GM21737 (cell line): ENCODE measurements at regions not wholly inside any gene's neighbourhood (a gene's known extent, or its start where the extent isn't known, plus 50 kb on each side); places are given as distances from the start of the nearest gene placed in this dataset.
"Not testable (repeated sequence)": the region's sequence is repeated elsewhere in the genome, so short reads cannot be mapped to it uniquely, and the experiment has no call there.

Source experiments
- ATAC-seq: cut with Tn5 transposase; IDR thresholded peaks from one replicate; pipeline ENCODE4 v1.9.1; 2021; ENCODE audit warnings: mild to moderate bottlenecking, moderate library complexity; ENCODE audit not compliant: unreplicated experiment

- no peak for ATAC-seq
Measured at GRCh38 chr18:40120796-40121391, 1834.1 kb upstream of the PIK3C3 start.

- ATAC-seq, result no peak
Measured at GRCh38 chr18:40120356-40120755, 1834.7 kb upstream of the PIK3C3 start.

GRCh38 chr18:40119581-40119980, 1835.5 kb upstream of the PIK3C3 start:
- not testable (repeated sequence) for ATAC-seq

DNA sequence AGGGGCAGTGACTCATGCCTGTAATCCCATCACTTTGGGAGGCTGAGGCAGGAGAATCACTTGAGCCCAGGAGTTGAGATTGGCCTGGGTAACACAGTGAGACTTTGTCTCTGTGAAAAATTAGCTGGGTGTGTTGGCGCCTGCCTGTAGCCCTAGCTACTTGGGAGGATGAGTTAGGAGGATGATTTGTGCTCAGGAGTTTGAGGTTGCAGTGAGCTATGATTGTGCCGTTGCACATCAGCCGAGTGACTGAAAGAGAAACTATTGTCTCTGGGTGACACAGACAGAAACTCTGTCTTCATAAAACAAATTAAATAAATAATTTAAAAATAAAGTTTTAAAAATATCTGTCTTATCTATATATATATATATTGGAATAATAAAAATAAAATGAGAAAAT, 1844.6 kb upstream of the PIK3C3 start:
- no peak for ATAC-seq

DNA sequence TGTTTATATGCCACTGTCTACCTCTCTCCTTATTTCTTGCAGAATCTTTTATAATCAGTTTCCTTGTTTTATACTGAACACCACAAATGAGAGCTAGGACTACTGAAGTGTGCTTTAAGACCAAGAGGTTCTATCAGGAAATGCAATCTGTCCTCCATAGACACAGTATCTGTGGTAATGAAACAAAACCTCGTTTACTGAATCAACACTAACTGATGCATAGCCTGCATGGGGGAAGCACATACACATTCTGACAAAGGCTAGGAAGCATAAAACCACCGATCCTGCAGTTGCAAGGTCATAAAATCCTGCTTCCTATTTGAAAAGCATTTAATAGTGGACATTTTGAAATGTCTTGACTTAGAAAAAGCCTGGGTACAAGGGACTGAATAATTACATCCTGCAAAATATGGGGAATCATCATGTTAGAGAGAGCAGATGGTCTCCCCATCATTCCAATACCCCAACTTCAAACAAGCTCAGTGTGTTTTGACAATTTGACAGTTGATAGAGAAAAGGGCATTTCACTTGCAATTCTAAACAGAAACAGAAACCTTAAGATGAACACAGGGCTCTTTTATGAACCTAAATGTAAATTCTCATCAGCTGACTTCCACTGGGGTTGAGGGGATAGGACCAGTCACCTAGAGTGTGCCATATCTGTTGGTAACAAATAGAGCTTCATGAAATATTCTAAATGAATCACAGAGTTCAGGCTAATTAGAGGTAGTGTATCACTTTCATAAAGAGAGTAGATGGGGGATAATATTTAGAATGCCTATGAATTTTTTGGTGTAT, 1845.6 kb upstream of the PIK3C3 start:
- no peak for ATAC-seq

- ATAC-seq, result no peak
Measured at GRCh38 chr18:40108596-40108995, 1846.4 kb upstream of the PIK3C3 start.

DNA sequence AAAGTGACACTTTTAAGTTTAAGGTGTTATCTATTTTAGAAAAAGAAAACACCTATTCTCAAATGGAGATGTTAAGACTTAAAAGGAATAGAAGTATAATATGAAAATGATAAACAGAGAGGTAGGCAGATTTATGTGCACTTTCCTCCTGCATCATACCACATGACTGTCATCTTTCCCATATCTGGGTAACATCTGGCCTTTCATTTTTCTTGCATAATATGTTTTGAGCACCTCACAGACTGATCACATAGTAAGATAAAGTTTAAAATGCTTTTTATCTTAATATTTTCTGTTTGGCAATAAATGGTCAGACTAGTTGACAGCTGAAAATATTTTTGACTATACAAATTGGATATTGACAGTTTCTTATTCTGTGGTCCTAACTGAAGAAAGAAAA, 1852.1 kb upstream of the PIK3C3 start:
- no peak for ATAC-seq

DNA sequence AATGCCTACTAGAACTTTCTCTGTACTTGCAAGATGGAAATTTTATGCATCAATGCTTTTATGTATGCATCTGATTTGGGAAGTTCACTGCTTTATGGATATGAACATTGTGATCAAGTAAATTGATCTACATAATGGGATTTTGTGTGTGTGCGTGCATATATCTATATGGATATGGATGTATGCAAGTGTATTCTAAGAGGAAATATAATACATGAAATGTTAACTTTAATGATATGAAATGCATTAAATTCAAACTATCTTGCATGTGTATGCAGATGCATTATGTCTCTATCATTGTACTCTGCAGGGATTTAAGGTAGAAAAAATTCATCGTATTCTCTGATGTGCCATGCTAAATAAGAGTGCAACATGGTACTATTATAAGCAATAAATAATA, 1855.4 kb upstream of the PIK3C3 start:
- ATAC-seq, result no peak

DNA sequence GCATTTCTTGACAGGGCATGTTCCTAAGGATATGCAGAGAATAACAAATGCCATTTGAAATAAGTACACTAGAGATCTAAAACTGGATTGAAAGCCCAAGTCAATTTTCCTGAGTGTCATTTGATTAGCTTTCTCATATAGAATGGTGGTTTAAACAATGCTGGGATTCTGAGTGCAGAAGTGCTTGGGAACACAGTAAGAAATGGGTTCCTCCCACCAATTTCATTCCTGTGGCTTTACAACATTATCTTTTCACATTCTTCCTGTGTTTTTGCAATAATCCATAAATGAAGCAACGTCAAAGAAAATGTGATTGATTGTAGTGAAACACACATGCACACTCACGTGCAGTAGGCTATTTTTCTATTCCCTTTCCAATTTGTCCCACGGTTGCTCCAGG, 1858.4 kb upstream of the PIK3C3 start:
- no peak for ATAC-seq

DNA sequence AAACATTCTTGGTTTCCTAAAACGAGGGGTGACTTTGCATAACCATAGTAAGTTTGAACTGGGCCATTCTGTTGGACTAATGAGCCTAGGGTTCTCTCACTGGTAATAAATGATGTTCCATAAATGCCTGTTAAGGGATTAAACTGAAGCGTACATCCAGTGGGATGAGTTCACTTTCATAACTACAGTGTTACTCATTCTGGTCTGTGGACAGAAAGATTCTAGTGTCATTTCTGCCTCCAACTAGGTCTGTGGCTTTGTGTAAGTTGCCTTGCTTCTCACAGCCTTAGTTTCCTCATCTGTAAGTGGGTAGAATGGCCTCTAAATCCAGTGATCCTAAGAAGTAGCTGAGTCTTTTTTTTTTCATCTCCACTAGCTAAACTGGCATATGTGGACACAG, 1860.6 kb upstream of the PIK3C3 start:
- ATAC-seq, result no peak

GRCh38 chr18:40088130-40088529, 1866.9 kb upstream of the PIK3C3 start:
- no peak for ATAC-seq

DNA sequence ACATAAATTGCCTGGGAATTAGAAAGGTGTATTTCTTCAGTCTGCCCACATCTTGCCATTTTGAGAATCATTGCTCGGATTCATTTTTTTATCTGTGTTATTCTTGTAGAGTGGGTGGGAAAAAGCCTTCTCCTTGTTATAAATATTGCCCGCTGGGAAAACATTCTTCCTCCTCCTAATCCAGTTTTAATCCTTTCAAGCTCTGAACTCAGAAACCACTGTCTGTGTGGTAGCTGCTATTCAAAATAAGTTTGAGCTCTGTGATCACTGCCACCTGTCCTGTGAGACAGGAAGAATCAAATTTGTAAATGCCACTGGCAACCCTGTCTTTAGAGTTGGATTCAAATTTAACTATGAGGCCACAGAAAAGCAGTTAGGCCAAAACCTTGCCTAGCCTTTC, 1875.2 kb upstream of the PIK3C3 start:
- ATAC-seq, result no peak

GRCh38 chr18:40075616-40076015, 1879.4 kb upstream of the PIK3C3 start:
- no peak for ATAC-seq

- no peak for ATAC-seq
Measured at GRCh38 chr18:40072761-40073160, 1882.3 kb upstream of the PIK3C3 start.

DNA sequence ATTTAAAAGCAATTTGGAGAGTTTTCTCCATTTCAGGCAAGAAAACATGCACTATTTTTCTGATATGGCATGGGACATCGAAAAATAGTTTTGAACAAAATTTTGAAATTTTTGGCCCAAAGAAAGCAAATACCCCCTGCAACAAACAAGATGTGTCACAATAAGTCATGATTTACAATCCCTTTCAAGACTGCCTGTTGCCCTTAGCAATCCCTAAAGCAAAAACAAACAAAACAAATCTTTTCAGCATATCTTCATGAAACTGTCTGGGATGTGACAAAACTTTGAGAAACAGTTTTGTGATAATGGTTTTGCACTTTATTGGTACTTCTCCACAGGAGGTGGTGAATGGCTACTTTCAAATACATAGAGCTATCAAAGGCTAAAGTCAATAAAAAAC, 1888.7 kb upstream of the PIK3C3 start:
- no peak for ATAC-seq

GRCh38 chr18:40063488-40063887, 1891.5 kb upstream of the PIK3C3 start:
- ATAC-seq, result no peak

GRCh38 chr18:40061086-40061485, 1893.9 kb upstream of the PIK3C3 start:
- no peak for ATAC-seq

- ATAC-seq, result no peak
Measured at GRCh38 chr18:40060562-40060961, 1894.5 kb upstream of the PIK3C3 start.

DNA sequence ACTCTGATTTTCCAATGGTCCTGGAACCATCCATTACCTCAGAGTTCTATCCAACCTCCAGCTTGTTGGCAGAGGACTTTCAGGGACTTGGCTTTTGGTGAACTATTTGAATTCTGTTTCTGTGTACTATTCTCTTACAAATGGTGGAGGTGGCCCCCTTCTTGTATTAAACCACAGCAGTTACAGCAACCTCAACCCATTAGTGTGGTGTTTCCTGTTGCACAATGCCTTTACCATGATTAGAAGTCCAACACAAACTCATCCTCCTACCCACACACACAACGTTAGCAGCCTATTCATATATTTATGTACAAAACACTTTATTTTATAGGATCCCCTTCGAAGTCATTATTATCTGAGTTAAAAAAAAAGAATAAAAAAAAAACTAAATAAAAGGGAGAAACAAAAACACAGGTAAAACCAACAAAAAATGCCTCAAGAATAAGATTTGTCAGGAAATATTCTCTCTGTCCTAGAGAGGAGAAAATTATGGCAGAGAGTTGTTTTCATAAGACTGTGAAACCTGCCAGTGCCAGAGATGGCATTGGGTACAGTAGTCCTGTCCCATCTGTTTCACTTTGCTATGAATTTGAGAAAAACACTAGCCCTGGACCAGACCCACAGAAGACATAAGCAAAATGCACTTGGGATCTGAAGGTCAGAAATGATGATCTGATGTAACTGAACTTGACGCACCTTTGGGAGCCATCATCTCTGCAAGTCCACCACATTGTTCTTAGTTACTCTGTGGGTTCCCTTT, 1896.0 kb upstream of the PIK3C3 start:
- ATAC-seq, result no peak

DNA sequence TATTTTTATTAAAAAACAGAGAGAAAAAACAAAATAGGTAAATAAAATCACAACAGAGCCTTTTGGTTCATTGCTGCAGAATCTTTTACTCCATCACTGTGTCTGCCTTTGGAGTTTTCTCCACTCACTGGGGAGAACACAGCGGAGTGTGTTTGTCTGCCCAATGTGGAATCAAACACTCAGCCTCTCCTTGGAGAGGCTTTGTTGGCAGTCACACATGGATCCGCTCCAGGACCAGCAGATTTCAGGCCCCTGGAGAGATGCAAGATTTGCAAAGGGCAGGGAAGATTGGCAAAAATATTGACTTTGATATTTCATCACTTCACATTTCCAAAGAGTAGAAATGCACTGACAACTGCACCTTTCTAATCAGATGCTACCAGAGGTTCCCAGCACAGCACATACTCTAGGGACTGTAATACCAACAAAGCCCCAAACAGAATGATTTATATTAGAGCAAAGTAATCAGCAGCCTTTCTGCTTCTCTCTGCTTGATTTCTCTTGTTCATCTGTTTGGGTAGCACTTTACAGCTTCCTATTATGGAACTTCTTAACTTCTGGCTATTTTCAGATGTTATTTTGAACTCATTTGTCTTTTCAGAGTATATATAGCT, 1898.8 kb upstream of the PIK3C3 start:
- ATAC-seq, result no peak

GRCh38 chr18:40055262-40055661, 1899.8 kb upstream of the PIK3C3 start:
- ATAC-seq, result no peak

DNA sequence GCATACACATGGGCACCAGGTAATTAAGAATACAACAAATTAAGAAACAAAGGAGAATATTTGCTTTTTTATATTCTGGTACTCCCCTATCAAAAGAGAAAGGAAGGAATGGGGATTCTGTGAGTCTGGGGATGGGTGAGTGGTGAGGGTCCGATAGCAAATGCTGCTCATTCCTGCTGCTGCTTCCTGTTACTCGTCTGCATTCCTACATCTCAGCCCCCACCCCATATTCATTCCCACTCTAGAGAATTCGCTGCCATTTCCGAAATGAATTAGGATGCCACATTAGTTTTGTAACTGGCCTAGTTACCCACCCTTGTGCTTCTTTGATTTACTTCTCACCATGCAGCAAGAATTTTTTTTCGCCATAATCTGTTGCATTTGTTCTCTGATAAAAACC, 1905.3 kb upstream of the PIK3C3 start:
- ATAC-seq, result no peak
